Activated CD4-positive, alpha-beta T cell treated with anti-CD3 and anti-CD28 coated beads for 48 hours (primary cell): ENCODE measurements at regions not wholly inside any gene's neighbourhood (a gene's known extent, or its start where the extent isn't known, plus 50 kb on each side); places are given as distances from the start of the nearest gene placed in this dataset.
"Not testable (repeated sequence)": the region's sequence is repeated elsewhere in the genome, so short reads cannot be mapped to it uniquely, and the experiment has no call there.

Experiments
- DNase-seq: peaks from one replicate; pipeline ENCODE4 v3.0.0-alpha.2; 2020

GRCh38 chr21:28580585-28580984 is 412.1 kb downstream of the LTN1 start:
- DNase-seq, result no peak

GRCh38 chr21:28579986-28580550 is 412.6 kb downstream of the LTN1 start:
- no peak for DNase-seq

DNA sequence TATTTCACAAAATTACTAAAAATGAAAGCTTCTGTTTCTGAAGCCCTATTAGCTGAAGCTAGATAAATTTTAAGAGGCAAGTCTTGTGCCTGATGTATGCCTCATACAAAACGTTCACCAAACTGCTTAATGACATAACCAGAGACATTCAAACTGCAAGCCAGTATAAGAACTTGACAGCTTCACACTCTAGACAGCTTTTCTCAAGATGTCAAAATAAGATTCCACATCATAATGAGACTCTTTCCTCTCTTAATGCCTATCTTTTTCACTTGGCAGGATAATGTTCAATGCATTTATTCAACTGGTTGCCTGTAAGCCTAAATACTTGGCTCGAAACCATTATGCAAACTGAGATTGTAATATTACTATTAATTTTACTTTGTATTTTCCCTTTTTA is 424.0 kb downstream of the LTN1 start:
- DNase-seq, result no peak

DNA sequence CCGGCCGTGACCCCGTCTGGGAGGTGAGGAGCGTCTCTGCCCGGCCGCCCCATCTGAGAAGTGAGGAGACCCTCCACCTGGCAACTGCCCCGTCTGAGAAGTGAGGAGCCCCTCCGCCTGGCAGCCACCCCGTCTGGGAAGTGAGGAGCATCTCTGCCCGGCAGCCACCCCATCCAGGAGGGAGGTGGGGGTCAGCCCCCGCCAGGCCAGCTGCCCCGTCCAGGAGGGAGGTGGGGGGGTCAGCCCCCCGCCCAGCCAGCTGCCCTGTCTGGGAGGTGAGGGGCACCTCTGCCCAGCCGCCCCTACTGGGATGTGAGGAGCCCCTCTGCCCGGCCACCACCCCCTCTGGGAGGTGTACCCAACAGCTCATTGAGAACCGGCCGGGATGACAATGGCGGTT is 428.7 kb downstream of the LTN1 start:
- not testable (repeated sequence) for DNase-seq

GRCh38 chr21:28561772-28562171 is 430.9 kb downstream of the LTN1 start:
- DNase-seq, result no peak

GRCh38 chr21:28554660-28555475 is 437.8 kb downstream of the LTN1 start:
- DNase-seq, result no peak

GRCh38 chr21:28550057-28550825 is 442.4 kb downstream of the LTN1 start:
- DNase-seq, result no peak

DNA sequence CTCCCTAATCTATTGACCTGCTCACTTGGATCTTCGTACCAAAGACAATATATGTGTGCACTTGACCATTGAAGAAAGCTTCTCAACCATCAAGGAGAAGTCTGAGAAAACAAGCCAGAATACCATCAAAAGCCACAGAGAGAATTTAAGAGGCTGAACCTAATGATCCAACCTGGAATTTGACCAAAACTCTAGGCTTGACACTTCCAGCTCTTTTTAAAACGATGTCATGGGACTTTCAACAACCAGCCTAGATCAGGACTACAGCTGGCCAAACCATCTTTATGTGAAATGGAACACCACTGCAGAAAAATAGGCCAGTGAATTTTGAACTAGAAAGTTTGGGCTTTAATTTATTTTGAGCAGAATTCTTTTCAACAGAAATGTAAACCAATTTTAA is 444.4 kb downstream of the LTN1 start:
- DNase-seq, result no peak

DNA sequence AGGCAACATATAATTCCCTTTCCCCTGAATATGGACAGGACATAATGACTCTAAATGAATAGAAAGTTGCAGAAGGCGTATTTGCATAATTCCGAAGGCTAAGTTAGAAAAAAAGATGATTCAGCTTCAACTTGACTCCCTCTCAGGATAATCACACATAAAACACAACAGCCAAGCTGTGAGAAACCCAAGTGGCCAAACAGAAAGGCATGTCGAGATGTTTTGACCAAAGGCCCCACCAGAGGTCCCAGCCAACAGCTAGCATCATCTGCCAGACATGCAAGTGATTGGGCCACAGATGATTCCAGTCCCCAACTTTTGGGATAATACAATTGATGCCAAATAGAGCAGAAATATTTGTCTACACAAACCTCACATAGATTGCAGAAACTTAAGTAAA is 444.9 kb downstream of the LTN1 start:
- no peak for DNase-seq

DNA sequence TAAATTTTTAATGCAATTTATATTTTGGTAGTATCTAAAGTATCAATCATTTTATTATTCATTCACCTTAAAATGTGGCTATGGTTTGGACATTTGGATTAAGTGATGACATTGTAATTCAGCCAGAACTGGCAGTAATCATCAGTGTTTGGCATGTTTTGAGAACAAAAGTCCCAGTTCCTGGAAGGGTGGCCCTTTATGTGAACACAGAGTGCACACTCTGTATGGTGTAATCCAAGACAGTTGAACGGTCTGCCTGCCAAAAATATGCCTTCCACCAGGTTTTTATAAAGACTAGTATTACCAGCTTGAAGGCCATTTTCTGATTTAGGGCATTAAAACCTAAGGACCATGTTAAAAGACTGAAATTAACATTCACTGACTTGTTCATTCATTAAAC is 448.7 kb downstream of the LTN1 start:
- no peak for DNase-seq

DNA sequence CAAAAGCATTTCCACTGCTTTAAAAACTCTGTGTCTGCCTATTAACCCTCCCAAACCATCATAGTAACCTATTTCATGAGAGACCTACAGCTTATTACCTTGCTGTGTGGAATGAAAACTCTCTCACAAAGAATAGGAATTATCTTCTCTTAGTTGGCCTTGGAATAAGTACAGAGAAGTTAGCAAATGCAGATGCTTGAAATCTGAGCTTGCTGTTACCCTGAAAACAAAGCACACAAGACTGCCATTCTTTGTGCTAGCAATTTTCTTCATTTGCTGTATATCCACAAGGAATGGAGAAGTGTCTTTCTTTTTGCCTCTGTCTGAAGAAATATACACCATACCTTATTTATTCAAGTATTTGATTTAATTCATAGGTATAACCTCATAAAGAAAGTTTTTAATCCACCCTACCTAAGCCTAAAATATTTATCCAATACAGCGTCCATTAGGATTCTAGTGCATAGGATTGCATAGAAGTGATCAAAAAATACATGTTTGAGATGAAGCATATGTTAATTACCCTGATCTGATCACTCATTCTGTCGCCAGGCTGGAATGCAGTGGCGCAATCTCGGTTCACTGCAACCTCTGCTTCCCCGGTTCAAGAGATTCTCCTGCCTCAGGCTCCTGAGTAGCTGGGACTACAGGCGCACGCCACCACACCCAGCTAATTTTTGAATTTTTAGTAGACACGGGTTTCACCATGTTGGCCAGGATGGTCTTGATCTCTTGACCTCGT is 451.1 kb downstream of the LTN1 start:
- DNase-seq, result no peak

DNA sequence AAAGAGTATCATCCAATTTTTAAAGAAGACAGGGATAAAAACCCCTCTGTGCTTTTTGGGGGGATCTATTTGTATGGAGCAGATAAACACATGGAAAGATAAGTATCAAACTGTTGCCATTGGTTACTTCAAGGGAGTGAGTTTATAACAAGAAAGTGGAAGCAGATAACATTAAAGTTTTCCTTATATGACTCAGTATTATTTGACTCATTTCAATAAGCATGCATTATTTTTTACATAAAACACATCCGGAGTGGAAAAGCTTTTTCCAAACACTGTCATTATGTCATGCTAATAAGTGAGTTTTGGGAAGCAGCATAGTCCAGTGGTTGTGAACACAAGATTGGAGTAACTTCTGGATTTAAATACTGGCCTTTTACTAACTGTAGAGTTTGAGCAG is 452.2 kb downstream of the LTN1 start:
- no peak for DNase-seq

DNA sequence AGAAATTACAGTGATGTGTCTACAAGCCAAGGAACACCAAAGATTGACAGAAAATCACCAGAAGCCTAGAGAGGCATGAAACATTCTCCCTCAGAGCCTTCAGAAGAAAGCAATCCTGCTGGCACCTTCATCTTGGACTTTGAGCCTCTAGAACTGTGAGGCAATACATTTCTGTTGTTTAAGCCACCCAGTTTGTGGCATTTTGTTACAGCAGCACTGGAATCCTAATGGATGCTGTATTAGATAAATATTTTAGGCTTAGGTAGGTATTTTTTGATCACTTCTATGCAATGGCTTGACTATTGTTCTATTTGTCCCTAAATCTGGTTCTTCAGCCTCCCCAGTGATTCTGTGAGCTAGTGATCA is 453.1 kb downstream of the LTN1 start:
- no peak for DNase-seq

- no peak for DNase-seq
Observed at GRCh38 chr21:28538987-28539622, 453.6 kb downstream of the LTN1 start.

- no peak for DNase-seq
Observed at GRCh38 chr21:28537371-28538079, 455.2 kb downstream of the LTN1 start.

- DNase-seq, result no peak
Observed at GRCh38 chr21:28532446-28532845, 460.2 kb downstream of the LTN1 start.

DNA sequence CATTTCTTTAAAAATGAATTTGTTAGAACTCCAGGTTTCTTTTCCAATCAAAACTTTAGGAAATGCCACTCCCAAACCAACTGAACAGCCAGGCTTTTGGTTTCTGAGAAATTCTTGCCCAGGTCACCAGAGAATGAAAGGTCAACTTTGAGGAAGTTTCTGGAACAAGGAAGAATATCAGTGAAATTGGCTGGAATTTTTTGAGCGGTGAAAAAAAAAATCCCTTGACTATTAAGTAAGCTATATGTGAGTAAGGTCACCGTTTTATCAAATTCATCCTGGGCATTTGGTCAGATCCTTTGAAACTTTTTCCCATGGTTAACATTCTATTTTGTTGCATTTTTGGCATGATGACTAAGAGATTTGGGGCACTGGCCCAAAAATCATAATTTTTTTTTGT is 469.3 kb downstream of the LTN1 start:
- no peak for DNase-seq

GRCh38 chr21:28522014-28522799 is 470.5 kb downstream of the LTN1 start:
- no peak for DNase-seq

- DNase-seq, result no peak
Observed at GRCh38 chr21:28518630-28519029, 474.0 kb downstream of the LTN1 start.

GRCh38 chr21:28516991-28517592 is 475.6 kb downstream of the LTN1 start:
- DNase-seq, result peak; percentile 73

DNA sequence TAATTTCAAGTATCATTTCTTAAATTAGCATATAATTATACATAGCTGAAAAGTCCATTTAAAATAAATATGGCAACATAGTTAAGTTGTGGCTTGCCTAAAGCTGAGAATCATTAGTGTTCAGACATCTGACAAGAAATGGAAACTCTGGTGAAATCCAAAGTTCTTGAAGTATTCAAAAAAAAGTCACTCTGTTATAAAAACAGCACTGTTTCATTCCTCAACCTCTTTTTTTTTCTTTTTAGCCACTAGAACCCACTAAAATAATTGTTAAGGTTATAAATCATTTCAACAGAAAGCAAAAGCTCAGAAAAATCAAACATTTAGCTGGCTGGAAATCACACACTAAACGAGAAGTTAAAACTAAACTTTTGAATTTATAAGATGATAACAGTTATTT is 476.7 kb downstream of the LTN1 start:
- no peak for DNase-seq
